PC-3 (cell line): ENCODE measurements at regions not wholly inside any gene's neighbourhood (a gene's known extent, or its start where the extent isn't known, plus 50 kb on each side); places are given as distances from the start of the nearest gene placed in this dataset.

ENCODE experiments used
- CTCF ChIP-seq: fragments of 300-600 bp; sonication (generic); conservative IDR thresholded peaks from 2 replicates; pipeline ENCODE4 v1.5.1; 2017; ENCODE audit warnings: antibody characterized with exemption, low read depth, mild to moderate bottlenecking, low read length
- EZH2 ChIP-seq: fragments of 300-600 bp; sonication (generic); IDR thresholded peaks from one replicate; pipeline ENCODE4 v1.6.1; 2017; ENCODE audit warnings: antibody characterized with exemption, mild to moderate bottlenecking, low read length; ENCODE audit not compliant: unreplicated experiment
- EZH2phosphoT487 ChIP-seq: fragments of 300-600 bp; sonication (generic); IDR thresholded peaks from 2 replicates; pipeline ENCODE4 v1.6.1; 2018; ENCODE audit warnings: mild to moderate bottlenecking, antibody characterized with exemption, low read length, borderline replicate concordance

- no peak for TF ChIP-seq EZH2
- TF ChIP-seq CTCF: no peak
- TF ChIP-seq EZH2phosphoT487: no peak
Observed at GRCh38 chr6:113362301-113363047, 494.7 kb upstream of the MARCKS start.
